Testis (tissue), 2 donors: ENCODE measurements at regions not wholly inside any gene's neighbourhood (a gene's known extent, or its start where the extent isn't known, plus 50 kb on each side); places are given as distances from the start of the nearest gene placed in this dataset.

Experiments
- POLR2A ChIP-seq: fragments of 450-650 bp; IDR thresholded peaks from one replicate; pipeline ENCODE4 v1.6.1; 2017; ENCODE audit warnings: antibody characterized with exemption, mild to moderate bottlenecking, moderate library complexity
- TF ChIP-seq, protein P1 (sequence below), 3 experiments: fragments of 450-650 bp in 2 of 3; fragments of 200-600 bp in 1 of 3; sonication (generic) in 1 of 3; IDR thresholded peaks; one replicate each; pipeline ENCODE4 v1.5.1; 2016 to 2019; ENCODE audit warnings: antibody characterized with exemption in 3 of 3, mild to moderate bottlenecking in 2 of 3, moderate library complexity in 1 of 3

DNA sequence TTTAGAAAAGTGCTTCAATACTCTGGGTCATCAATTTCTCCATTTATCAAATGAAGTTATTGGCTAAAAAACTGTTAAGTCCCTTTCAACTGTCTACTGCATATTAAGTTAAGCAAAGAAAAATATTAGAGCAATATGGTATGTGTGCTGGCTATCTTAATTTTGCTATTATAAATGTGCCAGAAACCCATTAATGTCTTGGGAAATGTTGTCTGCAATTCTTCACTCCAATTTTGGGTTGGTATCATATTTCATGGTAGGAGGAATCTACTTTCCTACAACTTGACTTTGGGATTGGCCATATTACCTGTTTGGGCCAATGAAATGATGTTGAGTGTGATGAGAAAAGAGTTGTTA, 1063.9 kb downstream of the PLA2G4A start:
- TF ChIP-seq, protein P1, sequence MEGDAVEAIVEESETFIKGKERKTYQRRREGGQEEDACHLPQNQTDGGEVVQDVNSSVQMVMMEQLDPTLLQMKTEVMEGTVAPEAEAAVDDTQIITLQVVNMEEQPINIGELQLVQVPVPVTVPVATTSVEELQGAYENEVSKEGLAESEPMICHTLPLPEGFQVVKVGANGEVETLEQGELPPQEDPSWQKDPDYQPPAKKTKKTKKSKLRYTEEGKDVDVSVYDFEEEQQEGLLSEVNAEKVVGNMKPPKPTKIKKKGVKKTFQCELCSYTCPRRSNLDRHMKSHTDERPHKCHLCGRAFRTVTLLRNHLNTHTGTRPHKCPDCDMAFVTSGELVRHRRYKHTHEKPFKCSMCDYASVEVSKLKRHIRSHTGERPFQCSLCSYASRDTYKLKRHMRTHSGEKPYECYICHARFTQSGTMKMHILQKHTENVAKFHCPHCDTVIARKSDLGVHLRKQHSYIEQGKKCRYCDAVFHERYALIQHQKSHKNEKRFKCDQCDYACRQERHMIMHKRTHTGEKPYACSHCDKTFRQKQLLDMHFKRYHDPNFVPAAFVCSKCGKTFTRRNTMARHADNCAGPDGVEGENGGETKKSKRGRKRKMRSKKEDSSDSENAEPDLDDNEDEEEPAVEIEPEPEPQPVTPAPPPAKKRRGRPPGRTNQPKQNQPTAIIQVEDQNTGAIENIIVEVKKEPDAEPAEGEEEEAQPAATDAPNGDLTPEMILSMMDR (IDR thresholded peaks at IDR 0.05): no peak
- TF ChIP-seq POLR2A: no peak
